ENCODE measurements at regions not wholly inside any gene's neighbourhood (a gene's known extent, or its start where the extent isn't known, plus 50 kb on each side); places are given as distances from the start of the nearest gene placed in this dataset.

- TF ChIP-seq CTCF (IDR thresholded peaks at IDR 0.05) (no peak), POLR2A (IDR thresholded peaks at IDR 0.05) (no peak), EP300 (IDR thresholded peaks at IDR 0.05) (no peak), POLR2AphosphoS5 (IDR thresholded peaks at IDR 0.05) (no peak)
These were observed 888.6 kb downstream of the DIAPH3 start for GRCh38 chr13:59274958-59275727.

All from sigmoid colon (tissue), 4 donors.